ENCODE measurements at regions not wholly inside any gene's neighbourhood (a gene's known extent, or its start where the extent isn't known, plus 50 kb on each side); places are given as distances from the start of the nearest gene placed in this dataset.

GRCh38 chr12:67514502-67514901, 134.0 kb upstream of the DYRK2 start:
- Histone ChIP-seq H3K18ac (ENCODE audit: low read depth, low read length) (no peak overlapping the region), H3K27ac (ENCODE audit: insufficient read depth, low read length) (no peak overlapping the region), H3K4me3 (ENCODE audit: insufficient read depth, low read depth, low read length) (no peak overlapping the region), H3K9me3 (ENCODE audit: control insufficient read depth, insufficient read depth, low read length) (no peaks in the 10 kb centered on the region), H2BK120ac (ENCODE audit: low read depth, low read length) (no peak overlapping the region), H3K36me3 (ENCODE audit: control insufficient read depth, insufficient read depth, low read length) (no peaks in the 10 kb centered on the region), H2BK5ac (ENCODE audit: low read depth, low read length, poor library complexity, severe bottlenecking) (no peak overlapping the region), H3K23ac (ENCODE audit: low read depth, low read length) (no peak overlapping the region), H4K5ac (ENCODE audit: low read depth, low read length) (no peak overlapping the region), H3K4me2 (ENCODE audit: low read depth, low read length) (no peak overlapping the region), H2BK20ac (ENCODE audit: low read depth, low read length) (no peak overlapping the region), H2BK15ac (ENCODE audit: low read depth, low read length) (no peak overlapping the region), H2AK9ac (replicated peaks; ENCODE audit: low read depth, low read length, poor library complexity) (no peak overlapping the region), H2AFZ (replicated peaks; ENCODE audit: low read length, poor library complexity) (no peak overlapping the region), H3K14ac (replicated peaks; ENCODE audit: low read depth, low read length) (no peak overlapping the region), H3K4me1 (ENCODE audit: control insufficient read depth, insufficient read depth, low read length) (no peaks in the 10 kb centered on the region), H3K27me3 (ENCODE audit: control insufficient read depth, insufficient read depth, low read length) (peaks cover 16% of the 10 kb centered on the region), H4K20me1 (ENCODE audit: insufficient read depth, low read length) (no peaks in the 10 kb centered on the region), H4K91ac (ENCODE audit: insufficient read depth, low read depth, low read length) (no peak overlapping the region), H2AK5ac (ENCODE audit: low read depth, low read length) (no peak overlapping the region), H3K56ac (ENCODE audit: extremely low read depth, insufficient read depth, low read length) (no peak overlapping the region), H4K8ac (ENCODE audit: low read depth in 2 of 2, low read length in 2 of 2) (no peak overlapping the region), H3K79me1 (ENCODE audit: low read depth in 1 of 2, low read length in 2 of 2) (no peaks in the 10 kb centered on the region), H3K4ac (ENCODE audit: low read depth, low read length) (no peak overlapping the region), H3K9me1 (ENCODE audit: insufficient read depth, low read length) (no peaks in the 10 kb centered on the region), H3K9ac (ENCODE audit: low read depth, low read length) (no peak overlapping the region)
- ATAC-seq (ENCODE audit: low read depth), result no peak
- BruUV-seq (replicated peaks), result no TSS peak
- dilution Hi-C loops (cut with HindIII; ENCODE audit: low sequenced_read_pairs, unreplicated experiment) (no loop called here), in situ Hi-C loops (cut with MboI; ENCODE audit: low sequenced_read_pairs) (no loop called here), intact Hi-C loops (cut with micrococcal nuclease) (no loop called here)
- WGBS, 2 experiments (ENCODE audit: extremely low coverage in 2 of 2, insufficient read length in 1 of 2), result 40% methylated on average over 1 of the region's 3 CpGs; no CpG with 5 or more reads in 1 of the 2 experiments
- ChIA-PET CTCF (no interaction called here), POLR2A (ENCODE audit: unreplicated experiment) (no interaction called here)
- TF ChIP-seq MXI1 (IDR thresholded peaks at IDR 0.05; ENCODE audit: borderline replicate concordance, low read depth, low read length), result no peak
- TF ChIP-seq RAD21 (IDR thresholded peaks at IDR 0.05; ENCODE audit: low read length), result no peak
- TF ChIP-seq MAFK (IDR thresholded peaks at IDR 0.05; ENCODE audit: low read depth, low read length), result no peak
- no peak for TF ChIP-seq SMC3 (IDR thresholded peaks at IDR 0.05; ENCODE audit: low read depth, low read length)
- TF ChIP-seq CEBPB (IDR thresholded peaks at IDR 0.05; ENCODE audit: low read depth, low read length), result no peak
- TF ChIP-seq ELK1 (IDR thresholded peaks at IDR 0.05; ENCODE audit: borderline replicate concordance, low read depth, low read length), result no peak
- no peak for TF ChIP-seq USF2 (IDR thresholded peaks at IDR 0.05; ENCODE audit: low read depth, low read length)
- no peak for TF ChIP-seq MAZ (IDR thresholded peaks at IDR 0.05; ENCODE audit: borderline replicate concordance, low read depth, low read length)
- no peak for TF ChIP-seq BHLHE40 (IDR thresholded peaks at IDR 0.05; ENCODE audit: low read depth, low read length)
- TF ChIP-seq RFX5 (IDR thresholded peaks at IDR 0.05; ENCODE audit: low read depth, low read length), result no peak
- no peak for TF ChIP-seq FOS (IDR thresholded peaks at IDR 0.05; ENCODE audit: low read depth, low read length)
- DNase-seq, result no peak
